H1 (cell line): ENCODE measurements at regions not wholly inside any gene's neighbourhood (a gene's known extent, or its start where the extent isn't known, plus 50 kb on each side); places are given as distances from the start of the nearest gene placed in this dataset.
A peak's percentile ranks its signal among the peaks of the same experiment; 100 is the strongest.

Source experiments
- CTCF ChIA-PET: fragments of 300-600 bp; sonication (Branson Sonifier 250); formaldehyde crosslinking; loops from one replicate; lab custom pipeline; 2021; ENCODE audit not compliant: partially characterized antibody; lab: Charles Lee
- POLR2A ChIA-PET: fragments of 300-600 bp; sonication (Branson Sonifier 250); formaldehyde crosslinking; loops from one replicate; lab custom pipeline; 2021; ENCODE audit warnings: inconsistent platforms; ENCODE audit not compliant: partially characterized antibody; lab: Charles Lee
- DNase-seq, 2 experiments: peaks; one replicate each; pipeline versions ENCODE4 v3.0.0 to v3.0.0-alpha.2; 2010 to 2022; ENCODE audit warnings: low spot score in 2 of 2, low read depth in 1 of 2, mixed read lengths in 1 of 2
- FAIRE-seq: peaks from 2 replicates; lab custom pipeline; 2011; peaks lifted over from hg19 to GRCh38; lab: Jason Lieb, UNC
- H2AFZ ChIP-seq: 2 replicates; pipeline ENCODE4 v1.8.1; 2012; ENCODE audit warnings: low read length, inconsistent platforms
- H2AK5ac ChIP-seq: 2 replicates; pipeline ENCODE4 v1.6.1; 2013; ENCODE audit warnings: low read depth, low read length
- H2BK120ac ChIP-seq: replicated peaks from 2 replicates; pipeline ENCODE3; 2013; ENCODE audit warnings: low read depth, low read length, inconsistent platforms
- H2BK12ac ChIP-seq: 2 replicates; pipeline ENCODE4 v1.6.1; 2013; ENCODE audit warnings: low read depth, low read length
- H2BK15ac ChIP-seq: 2 replicates; pipeline ENCODE4 v1.6.1; 2013; ENCODE audit warnings: low read length
- H2BK20ac ChIP-seq: 2 replicates; pipeline ENCODE4 v1.6.1; 2013; ENCODE audit warnings: low read length
- H2BK5ac ChIP-seq: 2 replicates; pipeline ENCODE4 v1.6.1; 2013; ENCODE audit warnings: low read depth, low read length
- H3K14ac ChIP-seq: 2 replicates; pipeline ENCODE4 v1.6.1; 2013; ENCODE audit warnings: inconsistent platforms; ENCODE audit not compliant: insufficient read length
- H3K18ac ChIP-seq: 2 replicates; pipeline ENCODE4 v1.6.1; 2013; ENCODE audit warnings: low read length; ENCODE audit errors: extremely low read depth
- H3K23ac ChIP-seq: 2 replicates; pipeline ENCODE4 v1.6.1; 2013; ENCODE audit warnings: inconsistent platforms; ENCODE audit not compliant: insufficient read length
- H3K23me2 ChIP-seq: 2 replicates; pipeline ENCODE4 v1.6.1; 2013; ENCODE audit warnings: low read depth, low read length
- H3K27ac ChIP-seq: 2 replicates; pipeline ENCODE4 v1.6.1; 2011; ENCODE audit warnings: low read depth, low read length, inconsistent platforms
- H3K27me3 ChIP-seq, 4 experiments: replicated peaks in 1 of 4; 1 replicate in 1 of 4; 2 replicates in 3 of 4; pipeline versions ENCODE4 v1.6.1 to v1.8.1; 2011 to 2013; ENCODE audit warnings: low read length in 3 of 4, mild to moderate bottlenecking in 3 of 4, inconsistent platforms in 2 of 4, mixed read lengths in 2 of 4, moderate library complexity in 1 of 4; ENCODE audit not compliant: control insufficient read depth in 3 of 4, insufficient read depth in 3 of 4; ENCODE audit errors: extremely low read depth in 1 of 4
- H3K36me3 ChIP-seq, 4 experiments: 2 replicates each; pipeline versions ENCODE4 v1.6.1 to v1.8.1; 2011 to 2013; ENCODE audit warnings: mild to moderate bottlenecking in 4 of 4, low read length in 3 of 4, moderate library complexity in 2 of 4, control low read depth in 1 of 4, inconsistent platforms in 1 of 4; ENCODE audit not compliant: insufficient read depth in 4 of 4, control insufficient read depth in 2 of 4
- H3K4ac ChIP-seq: replicated peaks from 2 replicates; pipeline ENCODE3; 2013; ENCODE audit warnings: low read length, low read depth, mixed read lengths, inconsistent platforms; ENCODE audit not compliant: insufficient read length
- H3K4me1 ChIP-seq, 4 experiments: replicated peaks in 1 of 4; 1 replicate in 1 of 4; 2 replicates in 3 of 4; pipeline versions ENCODE4 v1.6.1 to v1.8.1; 2011 to 2013; ENCODE audit warnings: low read length in 3 of 4, inconsistent platforms in 2 of 4, mixed read lengths in 1 of 4; ENCODE audit not compliant: insufficient read depth in 4 of 4, control insufficient read depth in 3 of 4
- H3K4me2 ChIP-seq, 2 experiments: 2 replicates each; pipeline versions ENCODE4 v1.6.1 to v1.8.1; 2011 to 2013; ENCODE audit warnings: low read depth in 2 of 2, low read length in 2 of 2, control low read depth in 1 of 2, inconsistent platforms in 1 of 2, mild to moderate bottlenecking in 1 of 2; ENCODE audit not compliant: insufficient read depth in 1 of 2
- H3K4me3 ChIP-seq, 4 experiments: fragments of 200-600, 300-600 bp in 1 of 4; sonication (generic), shearing (Covaris generic), sonication (Bioruptor Twin) in 1 of 4; 2 replicates each; pipeline versions ENCODE4 v1.5.1 to v1.8.1; 2011 to 2016; ENCODE audit warnings: low read length in 4 of 4, low read depth in 3 of 4, control low read depth in 2 of 4, inconsistent platforms in 2 of 4, mild to moderate bottlenecking in 2 of 4, mixed read lengths in 1 of 4, moderate library complexity in 1 of 4; ENCODE audit not compliant: insufficient read depth in 2 of 4; ENCODE audit errors: extremely low read depth in 1 of 4
- H3K56ac ChIP-seq: replicated peaks from 2 replicates; pipeline ENCODE3; 2013; ENCODE audit warnings: low read depth, mild to moderate bottlenecking, mixed read lengths, low read length, inconsistent platforms; ENCODE audit not compliant: insufficient read length
- H3K79me1 ChIP-seq: 2 replicates; pipeline ENCODE4 v1.6.1; 2013; ENCODE audit warnings: low read depth, low read length, control low read depth
- H3K79me2 ChIP-seq, 2 experiments: 2 replicates each; pipeline versions ENCODE4 v1.6.1 to v1.8.1; 2012 to 2013; ENCODE audit warnings: low read length in 2 of 2, mild to moderate bottlenecking in 2 of 2, inconsistent platforms in 1 of 2; ENCODE audit not compliant: insufficient read depth in 2 of 2, control insufficient read depth in 1 of 2
- H3K9ac ChIP-seq, 4 experiments: replicated peaks in 1 of 4; 1 replicate in 1 of 4; 2 replicates in 3 of 4; pipeline versions ENCODE4 v1.6.1 to v1.8.1; 2011 to 2013; ENCODE audit warnings: low read depth in 3 of 4, low read length in 3 of 4, control low read depth in 2 of 4, mild to moderate bottlenecking in 2 of 4, moderate library complexity in 2 of 4, inconsistent platforms in 1 of 4; ENCODE audit errors: extremely low read depth in 1 of 4
- H3K9me3 ChIP-seq, 2 experiments: 2 replicates each; pipeline versions ENCODE4 v1.6.1 to v1.8.1; 2012 to 2013; ENCODE audit warnings: mild to moderate bottlenecking in 2 of 2, moderate library complexity in 2 of 2, control low read depth in 1 of 2, inconsistent platforms in 1 of 2, low read depth in 1 of 2, low read length in 1 of 2, mixed read lengths in 1 of 2; ENCODE audit not compliant: insufficient read depth in 2 of 2
- H4K20me1 ChIP-seq, 2 experiments: replicated peaks in 1 of 2; 2 replicates each; pipeline versions ENCODE3 to v1.8.1; 2011 to 2013; ENCODE audit warnings: inconsistent platforms in 2 of 2, low read length in 2 of 2, mild to moderate bottlenecking in 1 of 2; ENCODE audit not compliant: insufficient read depth in 2 of 2, control insufficient read depth in 1 of 2
- H4K5ac ChIP-seq: 2 replicates; pipeline ENCODE4 v1.6.1; 2013; ENCODE audit warnings: low read length, low read depth, mixed read lengths, inconsistent platforms; ENCODE audit not compliant: insufficient read length
- H4K8ac ChIP-seq: 2 replicates; pipeline ENCODE4 v1.8.0; 2013; ENCODE audit warnings: mild to moderate bottlenecking, moderate library complexity, low read length, inconsistent platforms; ENCODE audit not compliant: insufficient read depth; ENCODE audit errors: extremely low read depth
- H4K91ac ChIP-seq: replicated peaks from 2 replicates; pipeline ENCODE3; 2013; ENCODE audit warnings: low read length, mixed read lengths, inconsistent platforms; ENCODE audit not compliant: insufficient read length
- CBX5 ChIP-seq: fragments of 300-800, 300-1000 bp; sonication (generic); IDR thresholded peaks from 2 replicates; pipeline ENCODE4 v1.7.1; 2016; ENCODE audit warnings: antibody characterized with exemption, low read length, low read depth
- EZH2 ChIP-seq: fragments of 200-600 bp; sonication (generic); IDR thresholded peaks from 2 replicates; pipeline ENCODE4 v1.7.1; 2012; ENCODE audit warnings: low read depth, mild to moderate bottlenecking, moderate library complexity, low read length, inconsistent platforms; ENCODE audit not compliant: severe bottlenecking
- HDAC6 ChIP-seq: IDR thresholded peaks from one replicate; pipeline ENCODE4 v1.7.1; 2012; ENCODE audit warnings: low read depth, mild to moderate bottlenecking, inconsistent platforms, low read length, moderate library complexity
- KDM5A ChIP-seq: fragments of 200-600 bp; IDR thresholded peaks from 2 replicates; pipeline ENCODE4 v1.7.1; 2012; ENCODE audit warnings: mild to moderate bottlenecking, low read length, inconsistent platforms, mixed read lengths
- NANOG ChIP-seq: IDR thresholded peaks from 2 replicates; pipeline ENCODE4 v1.6.1; 2011; ENCODE audit warnings: low read length, low read depth, mild to moderate bottlenecking, inconsistent platforms; ENCODE audit not compliant: insufficient read depth, poor library complexity, severe bottlenecking
- POLR2A ChIP-seq, 2 experiments: IDR thresholded peaks; 1 replicate in 1 of 2; 2 replicates in 1 of 2; pipeline ENCODE4 v1.6.1; 2011; ENCODE audit warnings: low read depth in 2 of 2, low read length in 2 of 2, mild to moderate bottlenecking in 2 of 2; ENCODE audit errors: control extremely low read depth in 1 of 2
- POLR2AphosphoS5 ChIP-seq: IDR thresholded peaks from 2 replicates; pipeline ENCODE4 v1.6.1; 2011; ENCODE audit warnings: low read depth, low read length
- POU5F1 ChIP-seq: IDR thresholded peaks from 2 replicates; pipeline ENCODE4 v1.6.1; 2011; ENCODE audit warnings: low read depth, mild to moderate bottlenecking, low read length, moderate library complexity
- SAP30 ChIP-seq: fragments of 300-600 bp; sonication (generic); IDR thresholded peaks from 2 replicates; pipeline ENCODE4 v1.7.1; 2012; ENCODE audit warnings: low read length, moderate library complexity, mild to moderate bottlenecking, inconsistent platforms; ENCODE audit not compliant: insufficient read depth, insufficient replicate concordance
- YY1 ChIP-seq: IDR thresholded peaks from 2 replicates; pipeline ENCODE4 v1.6.1; 2011; ENCODE audit warnings: low read depth, mild to moderate bottlenecking, low read length
- WGBS, 2 experiments: shearing (Covaris generic) in 1 of 2; methylation state at CpG; one replicate each; pipeline versions ENCODE4 v1.1.6 to v1.1.7; 2013 to 2015; ENCODE audit warnings: low lambda C conversion rate in 2 of 2, mixed read lengths in 2 of 2, inconsistent platforms in 1 of 2, low coverage in 1 of 2, missing lambda C conversion rate in 1 of 2; ENCODE audit not compliant: insufficient replicate concordance in 2 of 2, insufficient coverage in 1 of 2, insufficient read length in 1 of 2; ENCODE audit errors: extremely low coverage in 1 of 2, missing lambda C conversion rate in 1 of 2; 5-methylcytosine and 5-hydroxymethylcytosine counted together
- TF ChIP-seq, protein P1 (sequence below): IDR thresholded peaks from 2 replicates; pipeline ENCODE4 v1.6.1; 2011; ENCODE audit warnings: low read depth, mild to moderate bottlenecking, low read length; ENCODE audit not compliant: insufficient read depth
- TF ChIP-seq, protein P2 (sequence below): IDR thresholded peaks from 2 replicates; pipeline ENCODE4 v1.6.1; 2012; ENCODE audit warnings: low read length, inconsistent platforms

DNA sequence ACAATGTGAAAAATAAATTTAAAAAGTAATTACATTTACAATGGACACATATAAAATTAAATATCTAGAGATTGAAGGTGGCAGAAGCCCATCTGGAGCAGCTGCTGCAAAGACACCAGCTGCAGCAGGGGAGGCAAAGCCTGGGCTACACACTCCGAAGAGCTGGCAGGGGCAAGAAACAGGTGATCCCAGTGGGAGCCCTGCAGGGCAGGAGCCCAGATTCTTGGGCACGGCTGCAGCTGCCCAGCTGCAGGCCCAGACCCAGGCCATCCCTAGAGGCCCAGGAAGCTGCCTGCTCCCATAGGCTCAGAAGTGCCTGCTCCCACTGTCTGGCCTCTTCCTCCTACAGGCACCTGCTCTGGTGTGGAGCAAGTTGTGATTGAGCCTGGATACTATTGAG is 1547.9 kb upstream of the SPRY2 start:
- Histone ChIP-seq H3K4me1 (no peaks in the 10 kb centered on the region), H2BK12ac (no peak overlapping the region), H3K9ac (no peak overlapping the region), H3K4me2 (no peak overlapping the region), H3K27me3 (no peaks in the 10 kb centered on the region), H3K36me3 (peaks cover 0 to 4% (median 0%) of the 10 kb centered on the region in 4 experiments; a peak in 1 of 8 replicates), H4K91ac (no peak overlapping the region), H3K4ac (no peak overlapping the region), H2BK15ac (0 out of 2 replicates have a peak overlapping the region, but pooled peaks have one; percentile 61), H3K56ac (no peak overlapping the region), H3K79me1 (no peaks in the 10 kb centered on the region), H2AK5ac (no peak overlapping the region), H3K18ac (no peak overlapping the region), H3K23ac (no peak overlapping the region), H3K14ac (no peak overlapping the region), H4K8ac (no peak overlapping the region), H3K9me3 (peaks cover 6 to 11% of the 10 kb centered on the region in 2 experiments), H3K27ac (no peak overlapping the region), H2BK120ac (no peak overlapping the region), H2BK20ac (0 out of 2 replicates have a peak overlapping the region, but pooled peaks have one; percentile 48), H4K5ac (no peak overlapping the region), H3K23me2 (no peaks in the 10 kb centered on the region), H2AFZ (no peak overlapping the region), H3K79me2 (no peaks in the 10 kb centered on the region), H3K4me3 (no peak overlapping the region), H2BK5ac (no peak overlapping the region), H4K20me1 (no peaks in the 10 kb centered on the region)
- DNase-seq (no peak), FAIRE-seq (no peak)
- ChIA-PET POLR2A (no interaction called here), CTCF (interaction anchor here (0.7 to 1.5 kb wide), 4 partner anchors 10 to 23 kb away, joined by 3 to 4 read pairs (median 3); no protein-coding TSS in a partner anchor)
- WGBS, 2 experiments, result 97% methylated on average over 2 of the region's 2 CpGs; no CpG with 5 or more reads in 1 of the 2 experiments
- no peak for TF ChIP-seq POLR2A (IDR thresholded peaks at IDR 0.05; ENCODE audit: control extremely low read depth in 1 of 2, low read depth in 2 of 2, low read length in 2 of 2)
- TF ChIP-seq EZH2, result no peak
- TF ChIP-seq KDM5A, result no peak
- no peak for TF ChIP-seq NANOG
- TF ChIP-seq SAP30, result no peak
- no peak for TF ChIP-seq HDAC6
- TF ChIP-seq, protein P1, sequence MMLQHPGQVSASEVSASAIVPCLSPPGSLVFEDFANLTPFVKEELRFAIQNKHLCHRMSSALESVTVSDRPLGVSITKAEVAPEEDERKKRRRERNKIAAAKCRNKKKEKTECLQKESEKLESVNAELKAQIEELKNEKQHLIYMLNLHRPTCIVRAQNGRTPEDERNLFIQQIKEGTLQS, result no peak
- TF ChIP-seq, protein P2, sequence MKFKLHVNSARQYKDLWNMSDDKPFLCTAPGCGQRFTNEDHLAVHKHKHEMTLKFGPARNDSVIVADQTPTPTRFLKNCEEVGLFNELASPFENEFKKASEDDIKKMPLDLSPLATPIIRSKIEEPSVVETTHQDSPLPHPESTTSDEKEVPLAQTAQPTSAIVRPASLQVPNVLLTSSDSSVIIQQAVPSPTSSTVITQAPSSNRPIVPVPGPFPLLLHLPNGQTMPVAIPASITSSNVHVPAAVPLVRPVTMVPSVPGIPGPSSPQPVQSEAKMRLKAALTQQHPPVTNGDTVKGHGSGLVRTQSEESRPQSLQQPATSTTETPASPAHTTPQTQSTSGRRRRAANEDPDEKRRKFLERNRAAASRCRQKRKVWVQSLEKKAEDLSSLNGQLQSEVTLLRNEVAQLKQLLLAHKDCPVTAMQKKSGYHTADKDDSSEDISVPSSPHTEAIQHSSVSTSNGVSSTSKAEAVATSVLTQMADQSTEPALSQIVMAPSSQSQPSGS, result no peak
- TF ChIP-seq YY1, result no peak
- TF ChIP-seq POU5F1, result no peak
- no peak for TF ChIP-seq CBX5
- no peak for TF ChIP-seq POLR2AphosphoS5
